Glomerular visceral epithelial cell (primary cell): ENCODE measurements at regions not wholly inside any gene's neighbourhood (a gene's known extent, or its start where the extent isn't known, plus 50 kb on each side); places are given as distances from the start of the nearest gene placed in this dataset.
"Not testable (repeated sequence)": the region's sequence is repeated elsewhere in the genome, so short reads cannot be mapped to it uniquely, and the experiment has no call there.

Source experiments
- DNase-seq: peaks from one replicate; pipeline ENCODE4 v3.0.0-alpha.2; 2016; ENCODE audit errors: extremely low spot score

DNA sequence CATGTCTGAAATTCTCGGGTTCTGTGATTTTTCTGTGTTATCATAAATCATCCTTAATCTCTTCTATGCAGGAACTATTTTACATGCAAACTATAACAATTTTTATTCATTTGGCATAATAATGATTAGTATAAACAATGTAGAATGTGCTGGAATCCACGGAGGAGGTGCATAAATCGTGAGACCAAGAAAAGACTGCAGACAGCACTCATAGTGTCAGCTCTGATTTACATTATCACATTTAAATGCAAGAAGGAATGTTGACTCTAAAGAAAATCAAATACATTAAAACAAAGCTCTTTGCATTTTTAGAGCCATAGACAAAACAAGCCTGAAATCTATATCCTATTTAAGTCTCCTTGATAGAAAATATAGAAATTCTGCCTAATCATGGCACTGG, 501.7 kb upstream of the STXBP6 start:
- no peak for DNase-seq

- no peak for DNase-seq
Observed at GRCh38 chr14:25546826-25547225, 496.9 kb upstream of the STXBP6 start.

DNA sequence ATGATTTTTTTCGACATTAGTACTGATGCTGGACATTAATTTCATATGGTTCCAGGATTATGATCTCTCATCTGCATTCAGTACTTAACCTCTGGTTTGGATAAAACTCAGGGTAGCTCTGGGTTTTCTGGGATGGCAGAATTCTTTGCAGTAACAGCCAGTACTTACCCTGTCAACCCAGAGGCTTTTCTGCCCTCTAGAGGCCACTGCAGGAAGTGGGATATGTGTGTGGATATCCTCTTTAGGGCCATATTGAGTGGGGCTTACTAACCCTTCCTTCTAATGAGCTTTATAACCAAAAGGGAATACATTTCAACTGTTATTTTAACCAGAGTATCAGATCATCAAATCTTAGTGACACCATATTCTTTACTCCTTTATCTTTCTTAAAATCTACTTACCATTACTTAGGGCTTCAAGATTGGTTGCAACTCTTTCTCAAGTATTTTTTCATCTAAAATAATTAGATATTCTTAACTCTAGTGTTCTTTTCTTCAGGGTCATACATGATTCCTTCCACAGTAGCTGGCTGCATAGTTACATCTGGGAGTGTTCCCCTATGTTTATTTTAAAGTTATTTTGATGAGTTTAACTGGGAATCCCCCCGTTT, 488.0 kb upstream of the STXBP6 start:
- no peak for DNase-seq

- no peak for DNase-seq
Observed at GRCh38 chr14:25526290-25526689, 476.3 kb upstream of the STXBP6 start.

GRCh38 chr14:25522926-25523325, 473.0 kb upstream of the STXBP6 start:
- DNase-seq: no peak

DNA sequence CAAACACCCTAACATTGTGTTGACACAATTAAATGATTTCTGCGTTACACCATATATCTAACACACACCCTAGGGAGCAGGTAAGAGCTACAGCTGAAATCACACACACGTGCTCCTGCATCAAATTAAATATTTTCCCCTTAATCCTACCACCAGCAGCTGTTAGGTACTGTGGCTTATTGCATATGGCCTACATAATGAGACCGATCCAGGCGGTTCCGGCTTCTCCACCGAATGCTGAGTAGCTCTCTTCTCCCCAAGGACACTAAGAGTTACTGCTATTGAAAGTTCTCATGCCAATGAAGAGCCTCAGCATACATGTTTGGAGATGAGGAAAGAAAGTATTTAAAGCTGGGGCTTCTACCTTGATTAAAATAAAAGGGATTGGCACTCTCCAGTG, 472.2 kb upstream of the STXBP6 start:
- DNase-seq: no peak

DNA sequence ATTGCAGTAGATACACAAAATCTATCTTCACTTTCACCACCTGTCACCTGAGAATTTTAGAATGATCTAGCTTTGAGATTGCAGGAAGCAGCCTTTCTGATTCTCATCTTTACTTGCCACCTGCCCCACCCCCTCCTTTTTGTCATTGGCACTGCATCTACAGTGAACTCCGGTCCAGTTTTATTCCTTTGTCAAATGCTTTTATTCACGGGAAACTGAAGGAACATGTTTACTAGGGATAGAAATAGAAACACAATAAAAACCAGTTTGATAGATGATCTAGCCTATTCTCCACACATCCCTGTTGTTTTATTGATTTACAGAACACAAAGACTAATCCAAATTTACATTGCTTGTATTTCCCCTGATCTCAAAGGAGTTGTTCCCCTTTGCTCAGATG, 471.7 kb upstream of the STXBP6 start:
- DNase-seq: no peak

GRCh38 chr14:25520821-25521220, 470.9 kb upstream of the STXBP6 start:
- no peak for DNase-seq

- no peak for DNase-seq
Observed at GRCh38 chr14:25518364-25518763, 468.4 kb upstream of the STXBP6 start.

DNA sequence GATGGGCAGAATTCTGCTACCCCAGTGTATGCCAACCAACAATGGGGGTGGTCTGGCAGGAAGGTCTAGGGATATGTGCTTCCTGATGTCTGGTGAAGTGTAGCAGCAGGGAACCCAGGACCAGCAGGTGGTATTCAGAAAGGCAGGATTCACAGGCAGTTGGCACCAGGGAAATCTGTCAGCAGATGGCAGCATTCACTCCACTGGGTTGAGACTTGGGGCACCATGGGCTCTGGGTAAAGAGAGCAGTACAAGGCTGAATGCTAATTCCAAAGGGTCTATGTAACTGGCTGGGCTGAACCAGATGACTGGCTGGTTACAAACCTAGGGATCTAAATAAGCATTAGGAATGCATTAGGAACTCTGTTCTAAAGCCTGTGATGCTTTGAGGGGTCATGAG, 466.9 kb upstream of the STXBP6 start:
- no peak for DNase-seq

GRCh38 chr14:25508845-25509244, 458.9 kb upstream of the STXBP6 start:
- DNase-seq: no peak

DNA sequence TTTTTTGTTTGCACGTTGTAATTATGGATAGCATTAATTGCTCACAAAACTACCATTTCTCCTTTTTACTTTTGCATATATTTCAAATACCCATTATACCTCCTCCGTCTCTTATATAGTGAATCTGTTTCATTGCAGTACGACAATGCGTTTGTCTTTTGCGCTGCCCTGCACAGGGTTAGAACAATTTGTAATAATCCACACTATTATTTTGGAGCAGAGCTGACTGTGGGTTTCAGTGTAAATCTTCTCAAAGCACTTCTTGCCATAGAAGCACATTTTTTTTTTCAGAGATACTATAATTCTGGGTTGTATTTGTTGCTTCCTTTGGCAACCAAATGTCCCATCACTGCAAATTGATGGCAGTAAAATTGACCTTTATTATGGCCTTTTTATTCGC, 451.8 kb upstream of the STXBP6 start:
- no peak for DNase-seq

DNA sequence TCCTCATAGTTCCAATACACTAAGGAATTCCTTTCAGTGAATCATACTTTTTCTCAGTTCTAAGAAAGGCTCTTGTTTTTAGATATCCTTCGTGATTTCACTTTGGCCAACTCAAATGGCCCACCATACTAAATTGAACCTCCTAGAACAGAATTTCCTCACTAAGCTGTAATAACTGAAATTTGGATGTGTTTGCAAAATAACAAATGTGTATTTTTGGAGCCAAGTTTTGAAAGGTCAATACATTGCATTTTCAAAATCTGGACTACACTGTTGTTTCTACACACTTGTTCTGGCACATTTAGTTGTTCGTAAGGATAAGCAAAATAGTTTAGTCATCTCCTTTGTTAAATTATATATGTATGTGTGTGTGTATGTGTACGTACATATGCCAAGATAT, 439.0 kb upstream of the STXBP6 start:
- DNase-seq: no peak

DNA sequence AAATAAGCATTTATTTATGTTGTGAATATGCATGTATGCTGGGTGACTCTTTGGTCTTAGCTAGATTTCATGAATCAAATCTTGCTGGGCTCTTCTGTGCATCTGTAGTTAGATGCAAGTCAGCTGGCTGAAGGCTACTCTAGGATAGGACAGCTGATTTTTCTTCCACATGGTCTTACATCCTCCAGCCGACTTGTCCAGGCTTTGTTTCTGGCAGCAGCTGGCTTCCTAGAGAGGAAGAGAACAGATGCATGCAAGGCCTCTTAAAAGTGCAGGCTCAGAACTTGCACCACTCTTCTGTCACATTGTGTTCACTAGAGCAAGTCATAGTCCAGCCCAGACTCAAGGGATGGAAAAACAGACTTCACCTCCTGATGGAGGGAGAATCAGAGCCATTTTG, 435.4 kb upstream of the STXBP6 start:
- no peak for DNase-seq

GRCh38 chr14:25484906-25485305, 435.0 kb upstream of the STXBP6 start:
- DNase-seq: no peak

- DNase-seq: no peak
Observed at GRCh38 chr14:25484235-25484634, 434.3 kb upstream of the STXBP6 start.

DNA sequence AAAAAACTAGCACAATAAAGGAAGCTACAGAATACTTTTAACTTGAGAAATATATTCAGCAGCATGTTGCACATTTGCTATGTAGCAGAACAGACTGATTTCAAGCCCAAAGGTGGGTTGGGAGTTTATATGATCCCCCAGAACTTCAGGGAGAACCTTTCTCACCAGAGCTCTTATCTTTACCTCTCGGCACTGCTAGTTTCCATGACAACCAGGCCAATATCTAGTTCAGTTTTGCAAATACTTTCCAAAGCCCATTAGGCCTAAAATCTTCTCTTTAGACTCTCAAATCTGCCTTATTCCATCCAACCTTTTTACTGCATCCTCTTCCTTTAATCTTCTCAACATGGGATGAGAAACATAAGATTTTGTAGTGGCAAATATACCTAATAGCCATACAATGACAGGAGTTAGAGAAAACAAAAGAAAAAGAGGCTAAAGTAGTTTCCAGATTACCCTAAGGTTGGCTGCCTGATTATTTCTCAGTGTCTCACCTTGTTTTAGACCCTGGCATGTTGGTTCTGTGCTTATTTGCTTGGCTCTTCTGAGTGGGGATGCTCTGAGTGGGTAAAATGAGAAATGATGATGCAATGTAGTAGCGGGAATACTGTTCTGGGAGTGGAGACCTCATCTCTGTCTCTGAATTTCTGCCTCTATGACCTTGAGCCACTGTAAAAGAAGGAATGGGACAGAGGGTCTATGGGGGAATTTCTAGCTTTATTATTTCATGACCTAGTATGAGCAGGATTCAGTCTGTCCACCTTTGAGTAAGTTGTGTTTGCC, 427.6 kb upstream of the STXBP6 start:
- DNase-seq: no peak

DNA sequence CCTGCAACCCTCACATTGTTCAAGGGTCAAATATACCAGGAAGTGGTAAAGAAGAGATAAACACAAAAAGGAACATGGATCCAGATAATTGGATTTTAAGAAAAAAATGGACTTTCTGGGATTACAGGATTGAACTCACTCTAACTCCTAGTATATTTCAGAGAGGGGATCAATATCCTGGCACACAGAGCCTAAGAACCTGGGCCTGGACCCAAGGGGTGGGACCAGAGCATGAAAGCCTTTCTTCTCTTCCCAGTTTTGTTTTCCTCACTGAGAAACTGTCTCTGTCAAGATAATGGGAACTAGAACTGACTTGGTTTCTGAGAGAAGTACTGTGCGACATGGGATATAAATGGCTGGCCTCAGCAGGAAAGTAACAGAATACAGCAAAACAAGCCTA, 422.8 kb upstream of the STXBP6 start:
- no peak for DNase-seq

DNA sequence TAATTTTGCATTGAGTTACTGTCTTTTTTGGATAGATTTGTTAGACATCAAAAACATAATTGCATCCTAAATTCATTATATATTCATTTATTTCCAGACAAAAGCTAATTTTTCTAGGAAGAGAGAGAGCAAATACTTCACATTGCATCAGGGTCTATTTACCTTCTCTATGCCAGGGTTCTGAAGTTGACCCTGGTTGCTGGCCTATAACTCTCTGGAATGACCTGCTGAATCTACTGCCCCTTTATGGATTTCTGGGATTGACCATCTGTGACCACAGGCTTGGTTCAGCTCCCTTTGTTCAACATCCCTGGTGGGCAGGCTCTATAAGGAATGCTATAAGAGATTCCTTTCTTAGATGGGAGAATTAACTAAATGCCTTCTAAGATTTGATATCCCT, 414.8 kb upstream of the STXBP6 start:
- DNase-seq: no peak

- DNase-seq: no peak
Observed at GRCh38 chr14:25464078-25464477, 414.1 kb upstream of the STXBP6 start.

DNA sequence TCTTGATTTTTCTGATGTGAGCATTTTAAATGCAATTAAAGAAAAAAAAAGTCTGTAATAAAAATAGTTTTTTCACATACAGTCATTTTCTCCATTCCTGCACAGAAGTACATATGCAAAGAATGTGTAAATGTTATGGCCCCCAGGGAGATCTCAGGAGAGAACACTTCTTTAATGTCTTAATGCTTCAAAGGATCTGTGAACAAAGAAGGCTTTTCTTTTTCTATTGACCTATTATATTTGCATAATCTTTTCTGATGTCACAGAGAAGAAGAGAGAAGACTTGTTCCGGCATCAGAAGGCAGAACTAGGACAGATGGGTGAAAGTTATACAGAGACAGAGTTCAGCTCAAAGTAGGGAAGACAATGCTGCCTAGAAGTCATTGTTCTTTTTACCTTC, 413.5 kb upstream of the STXBP6 start:
- no peak for DNase-seq

- no peak for DNase-seq
Observed at GRCh38 chr14:25461780-25462179, 411.8 kb upstream of the STXBP6 start.

GRCh38 chr14:25444381-25444780, 394.4 kb upstream of the STXBP6 start:
- DNase-seq: no peak

DNA sequence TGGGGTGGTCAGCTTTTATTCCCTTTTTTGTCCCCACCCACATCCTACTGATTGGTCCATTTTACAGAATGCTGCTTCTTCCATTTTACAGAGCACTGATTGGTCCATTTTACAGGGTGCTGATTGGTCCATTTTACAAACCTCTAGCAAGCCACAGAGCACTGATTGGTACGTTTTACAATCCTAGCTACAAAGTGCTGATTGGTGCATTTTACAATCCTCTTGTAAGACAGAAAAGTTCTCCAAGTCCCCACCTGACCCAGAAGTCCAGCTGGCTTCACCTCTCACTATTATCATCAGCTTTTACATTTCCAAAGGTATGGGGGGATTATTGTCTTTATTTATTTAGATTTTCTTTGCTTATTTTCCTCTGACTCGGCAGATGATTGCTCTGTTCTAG, 390.4 kb upstream of the STXBP6 start:
- not testable (repeated sequence) for DNase-seq
